ENCODE measurements at regions not wholly inside any gene's neighbourhood (a gene's known extent, or its start where the extent isn't known, plus 50 kb on each side); places are given as distances from the start of the nearest gene placed in this dataset.
A peak's percentile ranks its signal among the peaks of the same experiment; 100 is the strongest.

- TF ChIP-seq RBFOX2 (IDR thresholded peaks at IDR 0.05; ENCODE audit: low read depth, low read length) (peak; percentile 60; the same call in 1 of the 2 replicates), ZNF33B (CRISPR knock-in tag; IDR thresholded peaks at IDR 0.05) (no peak), TCF7 (IDR thresholded peaks at IDR 0.05; ENCODE audit: low read depth) (no peak), SMAD9 (CRISPR knock-in tag; IDR thresholded peaks at IDR 0.05) (0 out of 2 replicates have a peak, but pooled peaks have one; percentile 12), ZNF891 (CRISPR knock-in tag; IDR thresholded peaks at IDR 0.05) (no peak), ZNF441 (CRISPR knock-in tag; IDR thresholded peaks at IDR 0.05; ENCODE audit: borderline replicate concordance) (no peak), BRF2 (CRISPR knock-in tag; IDR thresholded peaks at IDR 0.05) (no peak), ZNF160 (CRISPR knock-in tag; IDR thresholded peaks at IDR 0.05) (no peak), RAD51 (IDR thresholded peaks at IDR 0.05; ENCODE audit: borderline replicate concordance) (no peak), AKAP8 (CRISPR knock-in tag; IDR thresholded peaks at IDR 0.05) (0 out of 2 replicates have a peak, but pooled peaks have one; percentile 29), ZNF749 (CRISPR knock-in tag; IDR thresholded peaks at IDR 0.05; ENCODE audit: borderline replicate concordance) (0 out of 2 replicates have a peak, but pooled peaks have one; percentile 12), KAT7 (CRISPR knock-in tag; IDR thresholded peaks at IDR 0.05; ENCODE audit: borderline replicate concordance) (peak; percentile 15; the same call in 1 of the 2 replicates), TAF1 (CRISPR knock-in tag; IDR thresholded peaks at IDR 0.05) (0 out of 2 replicates have a peak, but pooled peaks have one; percentile 8), ZBTB37 (CRISPR knock-in tag; IDR thresholded peaks at IDR 0.05) (no peak), CCAR2 (optimal IDR thresholded peaks at IDR 0.05; ENCODE audit: low read depth, low read length) (peak; percentile 40), MYC (CRISPR knock-in tag; IDR thresholded peaks at IDR 0.05; ENCODE audit: borderline replicate concordance) (no peak), SNAPC5 (CRISPR knock-in tag; IDR thresholded peaks at IDR 0.05; ENCODE audit: borderline replicate concordance) (no peak), POLR2AphosphoS5 (IDR thresholded peaks at IDR 0.05; ENCODE audit: low read depth, low read length) (no peak), CENPBD1 (CRISPR knock-in tag; IDR thresholded peaks at IDR 0.05; ENCODE audit: borderline replicate concordance, low read depth) (no peak), ZNF7 (CRISPR knock-in tag; IDR thresholded peaks at IDR 0.05) (peak; percentile 89), ZNF562 (CRISPR knock-in tag; IDR thresholded peaks at IDR 0.05; ENCODE audit: borderline replicate concordance) (no peak), IKZF1 (IDR thresholded peaks at IDR 0.05) (no peak), ZC3H4 (CRISPR knock-in tag; IDR thresholded peaks at IDR 0.05; ENCODE audit: borderline replicate concordance) (peak; percentile 64; the same call in 1 of the 2 replicates), GPN1 (CRISPR knock-in tag; IDR thresholded peaks at IDR 0.05; ENCODE audit: borderline replicate concordance) (no peak), ZBTB4 (CRISPR knock-in tag; IDR thresholded peaks at IDR 0.05; ENCODE audit: borderline replicate concordance) (no peak)
Measured at GRCh38 chr6:167761794-167762258, 64.9 kb upstream of the AFDN start (continued).
